ENCODE measurements at regions not wholly inside any gene's neighbourhood (a gene's known extent, or its start where the extent isn't known, plus 50 kb on each side); places are given as distances from the start of the nearest gene placed in this dataset.

DNA sequence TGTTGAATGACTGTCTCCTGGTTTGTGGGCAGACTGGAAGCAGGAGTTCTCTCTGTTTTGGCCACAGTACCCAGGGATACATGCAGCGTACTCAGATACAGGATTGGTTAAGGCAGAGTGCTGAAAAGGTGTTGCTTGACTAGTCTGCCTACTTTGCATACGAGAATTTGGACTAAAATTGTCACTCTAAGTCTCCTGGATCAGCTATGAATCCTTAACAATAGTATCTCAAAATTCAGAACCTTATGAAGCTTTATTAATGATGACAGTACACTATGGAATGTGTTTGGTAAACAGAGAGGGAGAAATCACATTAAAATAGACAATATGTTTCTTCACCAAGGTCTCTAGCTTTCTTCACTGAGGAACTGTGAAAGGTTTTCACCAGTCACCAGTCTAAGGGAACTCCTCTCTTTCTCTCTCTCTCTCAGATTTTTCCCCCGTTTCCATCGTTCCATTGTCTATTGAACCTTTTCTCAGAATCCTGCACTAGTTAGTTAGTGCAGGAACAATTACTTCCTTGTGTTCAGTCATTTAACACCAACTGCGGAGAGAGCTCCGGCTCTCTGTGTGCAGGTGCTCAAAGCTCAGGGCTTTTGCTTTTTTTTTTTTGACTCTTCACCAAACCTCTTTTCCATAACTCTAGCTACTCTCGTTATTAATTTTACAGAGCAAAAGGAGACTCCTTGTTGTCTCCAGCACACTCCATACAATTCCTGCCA, 85.9 kb upstream of the FNDC3B start:
- ATAC-seq (no peak), DNase-seq (ENCODE audit: missing footprints) (no peak)
- intact Hi-C loops (cut with DNase I) = no loop called here

DNA sequence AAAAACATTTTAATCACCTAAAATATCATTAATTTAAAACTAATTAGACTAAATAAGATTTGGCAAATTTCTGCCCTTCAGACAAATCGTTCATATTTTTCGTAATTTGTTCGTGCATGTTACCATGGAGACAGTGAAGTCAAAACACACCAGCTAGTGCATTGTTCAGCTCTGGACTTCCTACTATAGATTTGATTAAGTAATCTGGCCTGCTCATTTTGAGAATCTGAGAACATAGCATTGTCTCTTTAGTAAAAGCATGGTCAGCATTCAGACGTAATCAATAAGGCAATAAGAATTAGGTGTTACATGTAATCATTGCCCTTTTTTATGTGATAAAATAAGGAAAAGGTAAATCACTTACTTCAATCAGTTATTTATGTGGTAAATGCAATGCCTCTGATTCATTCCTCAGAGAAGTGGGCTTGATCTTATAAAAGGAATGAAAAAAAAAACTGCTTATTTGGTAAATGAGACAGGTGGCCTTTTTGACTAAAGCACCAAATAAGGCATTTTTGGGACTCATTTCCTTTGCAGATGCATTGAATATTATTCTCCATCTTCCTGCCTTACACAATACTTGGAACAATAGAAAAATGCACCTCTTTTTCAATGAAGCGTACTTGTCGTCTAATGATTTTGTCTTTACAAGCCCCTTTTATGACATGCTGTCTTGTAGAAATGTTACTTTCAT, 84.5 kb upstream of the FNDC3B start:
- ATAC-seq (no peak), DNase-seq (ENCODE audit: missing footprints) (no peak)
- intact Hi-C loops (cut with DNase I) = no loop called here

GRCh38 chr3:171955598-171955997, 83.8 kb upstream of the FNDC3B start:
- intact Hi-C loops (cut with DNase I) = no loop called here
- ATAC-seq (no peak), DNase-seq (ENCODE audit: missing footprints) (no peak)

- intact Hi-C loops (cut with DNase I) = no loop called here
- no peak for DNase-seq (ENCODE audit: missing footprints)
- no peak for ATAC-seq
Observed at GRCh38 chr3:171956181-171956683, 83.1 kb upstream of the FNDC3B start.

GRCh38 chr3:171956705-171957104, 82.7 kb upstream of the FNDC3B start:
- DNase-seq (ENCODE audit: missing footprints) = no peak
- no peak for ATAC-seq
- intact Hi-C loops (cut with DNase I) = no loop called here

GRCh38 chr3:171959532-171960089, 79.8 kb upstream of the FNDC3B start:
- intact Hi-C loops (cut with DNase I) = no loop called here
- ATAC-seq (no peak), DNase-seq (ENCODE audit: missing footprints) (no peak)

- intact Hi-C loops (cut with DNase I) = no loop called here
- ATAC-seq = no peak
Observed at GRCh38 chr3:171960159-171960558, 79.2 kb upstream of the FNDC3B start.

DNA sequence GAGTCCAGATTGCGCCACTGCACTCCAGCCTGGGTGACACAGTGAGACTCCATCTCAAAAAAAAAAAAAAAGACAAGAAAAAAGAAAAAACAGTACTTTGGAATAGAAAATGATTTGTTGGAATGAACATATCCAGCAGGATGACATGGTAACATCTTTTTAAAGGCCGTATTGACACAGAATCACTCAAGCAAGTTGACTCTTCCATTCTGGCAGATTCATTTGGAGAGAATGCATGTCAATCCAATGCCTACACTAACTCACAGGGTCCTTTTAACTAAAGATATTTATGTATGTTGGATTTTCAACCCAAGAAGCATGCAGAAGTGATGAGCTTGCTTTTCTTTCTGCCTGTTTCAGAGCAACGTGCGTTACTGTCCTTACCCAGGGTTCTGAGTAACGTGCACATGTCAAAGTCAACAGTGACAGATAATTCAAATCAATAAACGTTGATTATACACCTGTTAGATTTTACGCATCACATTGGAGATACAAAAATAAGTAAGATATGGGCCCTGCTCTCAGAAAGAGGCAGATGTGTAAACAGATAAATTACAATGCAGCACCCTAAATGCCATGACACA, 77.1 kb upstream of the FNDC3B start:
- DNase-seq (ENCODE audit: missing footprints) (no peak), ATAC-seq (no peak)
- intact Hi-C loops (cut with DNase I) = no loop called here

More at GRCh38 chr3:171960159-171960558, 79.2 kb upstream of the FNDC3B start:
- no peak for DNase-seq (ENCODE audit: missing footprints)

- DNase-seq (ENCODE audit: missing footprints) = no peak
- no peak for ATAC-seq
- intact Hi-C loops (cut with DNase I) = no loop called here
Observed at GRCh38 chr3:171963546-171963945, 75.8 kb upstream of the FNDC3B start.

GRCh38 chr3:171965067-171965712, 74.2 kb upstream of the FNDC3B start:
- DNase-seq (ENCODE audit: missing footprints) = no peak
- intact Hi-C loops (cut with DNase I) = no loop called here
- no peak for ATAC-seq

GRCh38 chr3:171966533-171967136, 72.7 kb upstream of the FNDC3B start:
- intact Hi-C loops (cut with DNase I) = no loop called here
- ATAC-seq (no peak), DNase-seq (ENCODE audit: missing footprints) (no peak)

DNA sequence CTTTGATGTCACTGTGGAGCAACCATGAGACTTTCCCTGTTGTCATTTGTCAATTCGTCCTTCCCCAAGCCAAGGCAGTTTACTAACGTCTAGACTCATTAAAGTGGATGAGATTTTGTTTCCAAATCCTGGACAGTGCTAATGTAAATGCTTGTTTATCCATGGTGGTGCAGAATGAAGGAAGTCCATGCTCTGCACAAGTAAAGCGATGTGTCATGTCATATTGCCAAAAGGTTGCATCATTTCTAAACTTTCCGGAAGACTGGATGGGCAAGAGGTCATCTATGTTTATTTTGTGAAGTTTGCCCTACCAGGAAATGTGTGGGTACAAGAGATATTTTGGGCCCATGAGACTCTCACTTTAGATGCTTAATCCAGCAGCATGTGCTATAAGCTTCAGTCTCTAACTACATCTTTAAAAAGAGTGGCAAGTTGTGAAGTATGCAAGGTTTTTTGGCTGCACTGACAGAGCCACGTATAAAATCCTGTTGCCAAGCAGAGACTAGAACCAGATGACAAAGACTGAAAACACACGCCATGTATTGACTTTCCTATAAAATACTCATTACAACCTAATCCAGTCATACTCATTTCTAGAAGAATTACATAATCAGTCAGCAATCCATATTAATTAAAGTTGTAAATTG, 72.1 kb upstream of the FNDC3B start:
- ATAC-seq (peak; percentile 84), DNase-seq (ENCODE audit: missing footprints) (no peak)
- intact Hi-C loops (cut with DNase I) = no loop called here

- ATAC-seq (peak; percentile 40), DNase-seq (ENCODE audit: missing footprints) (no peak)
- intact Hi-C loops (cut with DNase I) = no loop called here
Observed at GRCh38 chr3:171967932-171968678, 71.3 kb upstream of the FNDC3B start.

- ATAC-seq = no peak
- intact Hi-C loops (cut with DNase I) = no loop called here
- DNase-seq (ENCODE audit: missing footprints) = no peak
Observed at GRCh38 chr3:171970301-171970788, 69.0 kb upstream of the FNDC3B start.

DNA sequence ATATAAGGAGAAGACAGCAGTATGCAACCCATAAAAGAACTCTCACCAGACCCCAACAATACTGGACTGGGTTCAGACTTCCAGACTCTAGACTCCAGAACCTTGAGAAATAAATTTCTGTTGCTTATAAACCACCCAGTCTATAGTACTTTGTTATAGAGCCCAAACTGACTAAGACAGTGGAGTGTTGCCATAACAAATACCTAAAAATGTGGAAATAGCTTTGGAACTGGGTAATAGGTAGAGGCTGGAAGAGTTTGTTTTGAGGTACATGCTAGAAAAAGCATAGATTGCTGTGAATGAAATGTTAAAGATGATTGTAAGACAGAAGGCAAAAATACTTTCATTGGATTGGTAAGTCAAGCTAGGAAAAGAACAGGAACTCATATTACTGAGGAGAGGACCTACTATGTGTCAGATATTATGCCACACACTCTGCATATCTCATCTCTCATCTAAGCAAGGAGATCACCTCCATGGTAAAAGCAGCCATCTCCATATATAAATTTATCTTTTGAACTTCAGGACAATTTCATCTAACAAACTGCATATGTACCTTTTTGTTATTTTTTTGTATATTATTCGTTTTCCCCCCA, 67.4 kb upstream of the FNDC3B start:
- intact Hi-C loops (cut with DNase I) = no loop called here
- DNase-seq (ENCODE audit: missing footprints) (no peak), ATAC-seq (no peak)

- DNase-seq (ENCODE audit: missing footprints) = no peak
- ATAC-seq = peak; percentile 79
- intact Hi-C loops (cut with DNase I) = no loop called here
Observed at GRCh38 chr3:171972871-171973348, 66.5 kb upstream of the FNDC3B start.

Measured in Right ventricle myocardium inferior (tissue), 1 donor.